GM23338 (cell line): ENCODE measurements at regions not wholly inside any gene's neighbourhood (a gene's known extent, or its start where the extent isn't known, plus 50 kb on each side); places are given as distances from the start of the nearest gene placed in this dataset.

Source experiments
- ATAC-seq: fragments of 200-7000 bp; cut with Tn5 transposase; 3 replicates; pipeline ENCODE4 v1.9.1; 2020
- DNase-seq: peaks from one replicate; pipeline ENCODE4 v3.0.0-alpha.2; 2015; ENCODE audit warnings: low spot score
- H2AFZ ChIP-seq: fragments of 200-600 bp; sonication (generic); 2 replicates; pipeline ENCODE4 v1.8.0; 2016; ENCODE audit warnings: antibody characterized with exemption, mild to moderate bottlenecking, moderate library complexity
- H3F3A ChIP-seq: fragments of 200-600 bp; sonication (generic); replicated peaks from 2 replicates; pipeline ENCODE4 v1.8.0; 2017; ENCODE audit warnings: antibody characterized with exemption, mixed run types, low read depth
- H3K27ac ChIP-seq: fragments of 200-600 bp; sonication (generic); 2 replicates; pipeline ENCODE4 v1.6.1; 2016; ENCODE audit warnings: low read depth
- H3K27me3 ChIP-seq: fragments of 200-600 bp; sonication (generic); 2 replicates; pipeline ENCODE4 v1.8.0; 2016; ENCODE audit warnings: mild to moderate bottlenecking, mixed run types, moderate library complexity; ENCODE audit not compliant: insufficient read depth
- H3K36me3 ChIP-seq: fragments of 200-600 bp; sonication (generic); 2 replicates; pipeline ENCODE4 v1.8.0; 2016; ENCODE audit warnings: mild to moderate bottlenecking; ENCODE audit not compliant: insufficient read depth
- H3K4me1 ChIP-seq: fragments of 200-600 bp; sonication (generic); 2 replicates; pipeline ENCODE4 v1.8.0; 2016; ENCODE audit warnings: mild to moderate bottlenecking, moderate library complexity; ENCODE audit not compliant: insufficient read depth
- H3K4me2 ChIP-seq: fragments of 200-600 bp; sonication (generic); 2 replicates; pipeline ENCODE4 v1.7.1; 2017; ENCODE audit warnings: mixed run types
- H3K4me3 ChIP-seq: fragments of 200-600 bp; sonication (generic); 2 replicates; pipeline ENCODE4 v1.6.1; 2016; ENCODE audit warnings: mixed run types
- H3K79me2 ChIP-seq: fragments of 200-600 bp; sonication (generic); replicated peaks from 2 replicates; pipeline ENCODE4 v1.8.0; 2017; ENCODE audit warnings: mild to moderate bottlenecking; ENCODE audit not compliant: insufficient read depth
- H3K9me2 ChIP-seq: fragments of 200-600 bp; sonication (generic); 2 replicates; pipeline ENCODE4 v1.8.0; 2017; ENCODE audit not compliant: insufficient read depth
- H4K20me1 ChIP-seq: fragments of 200-600 bp; sonication (generic); replicated peaks from 2 replicates; pipeline ENCODE4 v1.8.0; 2017; ENCODE audit warnings: mild to moderate bottlenecking; ENCODE audit not compliant: insufficient read depth
- H3K27ac Mint-ChIP-seq: 2 replicates; pipeline ENCODE4 v1.8.0; 2020; ENCODE audit warnings: inconsistent platforms, mild to moderate bottlenecking, moderate library complexity, mixed read lengths
- H3K27me3 Mint-ChIP-seq: 3 replicates; pipeline ENCODE4 v1.8.0; 2022; ENCODE audit warnings: low read depth, mild to moderate bottlenecking, moderate library complexity, mixed read lengths, inconsistent platforms; ENCODE audit not compliant: insufficient read depth, poor library complexity
- H3K36me3 Mint-ChIP-seq: 3 replicates; pipeline ENCODE4 v1.8.0; 2021; ENCODE audit warnings: low read depth, mild to moderate bottlenecking, inconsistent platforms, moderate library complexity, mixed read lengths
- H3K4me1 Mint-ChIP-seq: 3 replicates; pipeline ENCODE4 v1.8.0; 2020; ENCODE audit warnings: mild to moderate bottlenecking, inconsistent platforms, mixed read lengths
- H3K4me3 Mint-ChIP-seq: 3 replicates; pipeline ENCODE4 v1.8.0; 2021; ENCODE audit warnings: moderate library complexity, mild to moderate bottlenecking, inconsistent platforms, mixed read lengths
- H3K9me3 Mint-ChIP-seq: 3 replicates; pipeline ENCODE4 v1.8.0; 2020; ENCODE audit warnings: moderate library complexity, mild to moderate bottlenecking, inconsistent platforms, mixed read lengths
- CREB1 ChIP-seq: fragments of 250-450 bp; sonication (Bioruptor Pico); IDR thresholded peaks from 2 replicates; pipeline ENCODE4 v1.5.0; 2020; ENCODE audit warnings: low read depth, mild to moderate bottlenecking, moderate library complexity
- CTCF ChIP-seq, 2 experiments: fragments of 200-600 bp in 1 of 2; sonication (generic) in 1 of 2; conservative IDR thresholded peaks; 2 replicates each; pipeline versions ENCODE4 v1.5.1 to v1.6.1; 2016 to 2017; ENCODE audit warnings: antibody characterized with exemption in 2 of 2, low read depth in 2 of 2, mild to moderate bottlenecking in 2 of 2, moderate library complexity in 1 of 2
- EZH2 ChIP-seq: fragments of 200-600 bp; sonication (generic); IDR thresholded peaks from one replicate; pipeline ENCODE4 v1.8.0; 2017; ENCODE audit warnings: antibody characterized with exemption, mild to moderate bottlenecking, low read depth; ENCODE audit not compliant: unreplicated experiment
- NANOG ChIP-seq: IDR thresholded peaks from 2 replicates; pipeline ENCODE4 v1.6.1; 2016; ENCODE audit warnings: antibody characterized with exemption, borderline replicate concordance
- POLR2AphosphoS5 ChIP-seq: IDR thresholded peaks from 2 replicates; pipeline ENCODE4 v1.6.1; 2016; ENCODE audit warnings: antibody characterized with exemption, low read depth
- REST ChIP-seq: IDR thresholded peaks from one replicate; pipeline ENCODE4 v1.6.1; 2018; ENCODE audit warnings: antibody characterized with exemption; ENCODE audit not compliant: unreplicated experiment
- STAT1 ChIP-seq: IDR thresholded peaks from one replicate; pipeline ENCODE4 v1.6.1; 2016; ENCODE audit warnings: antibody characterized with exemption; ENCODE audit not compliant: unreplicated experiment
- ZNF114 ChIP-seq: fragments of 250-450 bp; sonication (Bioruptor Pico); IDR thresholded peaks from 2 replicates; pipeline ENCODE4 v1.5.0; 2020; ENCODE audit warnings: mild to moderate bottlenecking, moderate library complexity
- ZNF462 ChIP-seq: fragments of 250-450 bp; sonication (Bioruptor Pico); IDR thresholded peaks from 2 replicates; pipeline ENCODE4 v1.5.0; 2020; ENCODE audit warnings: mild to moderate bottlenecking, moderate library complexity

GRCh38 chr5:89350684-89351083 lies 467.7 kb upstream of the MEF2C start:
- H4K20me1 ChIP-seq: no peaks in the 10 kb centered on the region
- H3K4me1 Mint-ChIP-seq: peaks cover 6% of the 10 kb centered on the region; the same call in 2 of the 3 replicates
- no peaks in the 10 kb centered on the region for H3K27me3 Mint-ChIP-seq
- no peaks in the 10 kb centered on the region for H3K9me3 Mint-ChIP-seq
- no peak overlapping the region for H3K27ac ChIP-seq
- H3K36me3 ChIP-seq: no peaks in the 10 kb centered on the region
- no peak overlapping the region for H3K4me3 Mint-ChIP-seq
- DNase-seq (no peak), ATAC-seq (no peak)
- no peaks in the 10 kb centered on the region for H3K27me3 ChIP-seq
- no peaks in the 10 kb centered on the region for H3F3A ChIP-seq
- no peak overlapping the region for H3K27ac Mint-ChIP-seq
- no peaks in the 10 kb centered on the region for H3K79me2 ChIP-seq
- no peak for TF ChIP-seq POLR2AphosphoS5
- no peak for TF ChIP-seq ZNF462 (CRISPR knock-in tag)
- TF ChIP-seq CREB1: no peak
- TF ChIP-seq NANOG: no peak
- TF ChIP-seq REST: no peak
- no peak for TF ChIP-seq ZNF114
- TF ChIP-seq CTCF (conservative IDR thresholded peaks at IDR 0.05; ENCODE audit: low read depth in 2 of 2): no peak
- TF ChIP-seq EZH2: no peak
- no peak for TF ChIP-seq STAT1
- no peak overlapping the region for H3K4me3 ChIP-seq
- no peak overlapping the region for H2AFZ ChIP-seq
- no peaks in the 10 kb centered on the region for H3K36me3 Mint-ChIP-seq
- H3K4me1 ChIP-seq: no peaks in the 10 kb centered on the region
- no peaks in the 10 kb centered on the region for H3K9me2 ChIP-seq
- no peak overlapping the region for H3K4me2 ChIP-seq
